Psoas muscle (tissue), 7 donors: ENCODE measurements at regions not wholly inside any gene's neighbourhood (a gene's known extent, or its start where the extent isn't known, plus 50 kb on each side); places are given as distances from the start of the nearest gene placed in this dataset.
A peak's percentile ranks its signal among the peaks of the same experiment; 100 is the strongest.

ENCODE experiments used
- ATAC-seq, 4 donors: fragments of 200-7000 bp; cut with Tn5 transposase; one replicate each; pipeline ENCODE4 v1.9.1; 2020; ENCODE audit warnings: moderate library complexity in 3 of 4, mild to moderate bottlenecking in 2 of 4
- DNase-seq, 2 donors: peaks; one replicate each; pipeline ENCODE4 v3.0.0-alpha.2; 2020
- H3K27ac ChIP-seq: fragments of 200-600 bp; one replicate; pipeline ENCODE4 v1.8.0; 2022
- H3K27me3 ChIP-seq, 3 donors: fragments of 200-600 bp in 1 of 3; one replicate each; pipeline versions ENCODE4 v1.6.1 to v1.8.0; 2013 to 2022; ENCODE audit warnings: low read length in 2 of 3, mild to moderate bottlenecking in 2 of 3, moderate library complexity in 1 of 3; ENCODE audit not compliant: insufficient read depth in 3 of 3
- H3K36me3 ChIP-seq, 2 donors: fragments of 200-600 bp in 1 of 2; one replicate each; pipeline versions ENCODE4 v1.6.1 to v1.8.0; 2013 to 2022; ENCODE audit warnings: low read depth in 1 of 2, mild to moderate bottlenecking in 1 of 2, moderate library complexity in 1 of 2; ENCODE audit not compliant: insufficient read depth in 1 of 2
- H3K4me1 ChIP-seq: fragments of 200-600 bp; one replicate; pipeline ENCODE4 v1.8.0; 2022
- H3K4me3 ChIP-seq: fragments of 200-600 bp; one replicate; pipeline ENCODE4 v1.8.0; 2022; ENCODE audit warnings: mild to moderate bottlenecking
- H3K9me3 ChIP-seq: fragments of 200-600 bp; one replicate; pipeline ENCODE4 v1.8.0; 2022
- CTCF ChIP-seq: fragments of 200-600 bp; IDR thresholded peaks from one replicate; pipeline ENCODE4 v1.8.0; 2022; ENCODE audit warnings: antibody characterized with exemption
- WGBS, 3 donors: extraction: QIAGEN DNeasy Blood & Tissue Kit; methylation state at CpG; one replicate each; pipeline versions ENCODE4 v1.1.6 to v1.1.7; 2013; 5-methylcytosine and 5-hydroxymethylcytosine counted together
- intact Hi-C, 2 donors: fragments of 100-400 bp; cut with DNase I; formaldehyde crosslinking; loops; one replicate each; pipeline versions ENCODE4 v1.11.0 to v1.14.2; 2022
- donor health status: healthy with polysubstance abuse.
- donor health status: DM: no; HTN: no; CAD: no; lungs with moderate emphysema.
- donor health status: Bipolar disorder and iron deficiency.
- donor health status: healthy.
- donor health status: DM: yes; HTN: yes; CAD: no.
- donor health status: DM: no; HTN: no; CAD: no.
- donor health status: DM: yes; HTN: yes; CAD: no.

- Histone ChIP-seq H3K27me3 (no peaks in the 10 kb centered on the region), H3K9me3 (no peaks in the 10 kb centered on the region), H3K4me3 (no peak overlapping the region), H3K4me1 (no peaks in the 10 kb centered on the region), H3K36me3 (no peaks in the 10 kb centered on the region), H3K27ac (no peak overlapping the region)
- WGBS, 3 donors = 93 to 96% (median 95%) methylated on average over 1 of the region's 1 CpG
- no peak for ATAC-seq
- DNase-seq = no peak
- no peak for TF ChIP-seq CTCF
- intact Hi-C loops = no loop called here
Observed at GRCh38 chr1:73711089-73711488, 486.9 kb downstream of the LRRIQ3 start.

- no peaks in the 10 kb centered on the region for H3K36me3 ChIP-seq
- no peak for TF ChIP-seq CTCF
- H3K27ac ChIP-seq = no peak overlapping the region
- H3K9me3 ChIP-seq = no peaks in the 10 kb centered on the region
- intact Hi-C loops = no loop called here
- H3K27me3 ChIP-seq = no peaks in the 10 kb centered on the region
- no peaks in the 10 kb centered on the region for H3K4me1 ChIP-seq
- no peak for DNase-seq
- ATAC-seq = no peak
- 10 to 23% (median 22%) methylated on average over 1 of the region's 1 CpG for WGBS, 3 donors
- no peak overlapping the region for H3K4me3 ChIP-seq
Observed at GRCh38 chr1:73701826-73702225, 496.1 kb downstream of the LRRIQ3 start.

- Histone ChIP-seq H3K27me3 (no peaks in the 10 kb centered on the region), H3K4me3 (no peak overlapping the region), H3K9me3 (no peaks in the 10 kb centered on the region), H3K4me1 (no peaks in the 10 kb centered on the region), H3K36me3 (no peaks in the 10 kb centered on the region), H3K27ac (no peak overlapping the region)
- TF ChIP-seq CTCF = no peak
- ATAC-seq (no peak), DNase-seq (no peak)
- 30 to 42% (median 32%) methylated on average over 3 of the region's 3 CpGs for WGBS, 3 donors
- intact Hi-C loops = no loop called here
Observed at GRCh38 chr1:73676186-73676585, 521.8 kb downstream of the LRRIQ3 start.

GRCh38 chr1:73674945-73675561 lies 522.9 kb downstream of the LRRIQ3 start:
- no peak for ATAC-seq
- TF ChIP-seq CTCF = peak; percentile 24

GRCh38 chr1:73673971-73674370 lies 524.0 kb downstream of the LRRIQ3 start:
- no peak for TF ChIP-seq CTCF
- Histone ChIP-seq H3K27me3 (no peaks in the 10 kb centered on the region), H3K4me3 (no peak overlapping the region), H3K36me3 (no peaks in the 10 kb centered on the region), H3K4me1 (no peaks in the 10 kb centered on the region), H3K9me3 (no peaks in the 10 kb centered on the region), H3K27ac (no peak overlapping the region)
- WGBS, 3 donors = 83 to 89% (median 85%) methylated on average over 1 of the region's 1 CpG
- intact Hi-C loops = no loop called here
- ATAC-seq (no peak), DNase-seq (no peak)

More at GRCh38 chr1:73674945-73675561, 522.9 kb downstream of the LRRIQ3 start:
- Histone ChIP-seq H3K4me1 (no peaks in the 10 kb centered on the region), H3K27ac (no peak overlapping the region), H3K4me3 (no peak overlapping the region), H3K9me3 (no peaks in the 10 kb centered on the region), H3K36me3 (no peaks in the 10 kb centered on the region), H3K27me3 (no peaks in the 10 kb centered on the region)
- WGBS, 3 donors = 2 to 10% (median 8%) methylated on average over 2 of the region's 2 CpGs
- no peak for DNase-seq
- intact Hi-C loops = no loop called here
